D721Med (cell line): ENCODE measurements at regions not wholly inside any gene's neighbourhood (a gene's known extent, or its start where the extent isn't known, plus 50 kb on each side); places are given as distances from the start of the nearest gene placed in this dataset.

ENCODE experiments used
- DNase-seq: peaks from one replicate; pipeline ENCODE4 v3.0.0; 2011; ENCODE audit warnings: low spot score; ENCODE audit not compliant: insufficient read length
- FAIRE-seq: peaks from 2 replicates; lab custom pipeline; 2011; peaks lifted over from hg19 to GRCh38; lab: Jason Lieb, UNC
- CTCF ChIP-seq: IDR thresholded peaks from 2 replicates; pipeline ENCODE4 v1.5.1; 2012; ENCODE audit warnings: mild to moderate bottlenecking, control low read depth; ENCODE audit not compliant: insufficient read depth; ENCODE audit errors: missing control alignments

GRCh38 chr18:78788161-78788560 lies 191.5 kb upstream of the SALL3 start:
- FAIRE-seq (no peak), DNase-seq (no peak)
- no peak for TF ChIP-seq CTCF

GRCh38 chr18:78789850-78790249 lies 189.8 kb upstream of the SALL3 start:
- FAIRE-seq (no peak), DNase-seq (no peak)
- no peak for TF ChIP-seq CTCF

GRCh38 chr18:78790511-78790910 lies 189.1 kb upstream of the SALL3 start:
- no peak for TF ChIP-seq CTCF
- no peak for FAIRE-seq
- DNase-seq, result no peak

- no peak for TF ChIP-seq CTCF
- DNase-seq, result no peak
- FAIRE-seq, result no peak
Measured at GRCh38 chr18:78790960-78791359, 188.7 kb upstream of the SALL3 start.

GRCh38 chr18:78792094-78792493 lies 187.5 kb upstream of the SALL3 start:
- FAIRE-seq (no peak), DNase-seq (no peak)
- no peak for TF ChIP-seq CTCF

GRCh38 chr18:78792736-78793135 lies 186.9 kb upstream of the SALL3 start:
- no peak for TF ChIP-seq CTCF
- FAIRE-seq (no peak), DNase-seq (no peak)

- FAIRE-seq, result no peak
Measured at GRCh38 chr18:78793313-78794070, 186.1 kb upstream of the SALL3 start.

More at GRCh38 chr18:78793313-78794070, 186.1 kb upstream of the SALL3 start:
- no peak for DNase-seq
- TF ChIP-seq CTCF, result no peak
